EH (cell line): ENCODE measurements at regions not wholly inside any gene's neighbourhood (a gene's known extent, or its start where the extent isn't known, plus 50 kb on each side); places are given as distances from the start of the nearest gene placed in this dataset.
"Not testable (repeated sequence)": the region's sequence is repeated elsewhere in the genome, so short reads cannot be mapped to it uniquely, and the experiment has no call there.

Source experiments
- DNase-seq: peaks from one replicate; pipeline ENCODE4 v3.0.0-alpha.2; 2015; ENCODE audit warnings: low read depth

DNA sequence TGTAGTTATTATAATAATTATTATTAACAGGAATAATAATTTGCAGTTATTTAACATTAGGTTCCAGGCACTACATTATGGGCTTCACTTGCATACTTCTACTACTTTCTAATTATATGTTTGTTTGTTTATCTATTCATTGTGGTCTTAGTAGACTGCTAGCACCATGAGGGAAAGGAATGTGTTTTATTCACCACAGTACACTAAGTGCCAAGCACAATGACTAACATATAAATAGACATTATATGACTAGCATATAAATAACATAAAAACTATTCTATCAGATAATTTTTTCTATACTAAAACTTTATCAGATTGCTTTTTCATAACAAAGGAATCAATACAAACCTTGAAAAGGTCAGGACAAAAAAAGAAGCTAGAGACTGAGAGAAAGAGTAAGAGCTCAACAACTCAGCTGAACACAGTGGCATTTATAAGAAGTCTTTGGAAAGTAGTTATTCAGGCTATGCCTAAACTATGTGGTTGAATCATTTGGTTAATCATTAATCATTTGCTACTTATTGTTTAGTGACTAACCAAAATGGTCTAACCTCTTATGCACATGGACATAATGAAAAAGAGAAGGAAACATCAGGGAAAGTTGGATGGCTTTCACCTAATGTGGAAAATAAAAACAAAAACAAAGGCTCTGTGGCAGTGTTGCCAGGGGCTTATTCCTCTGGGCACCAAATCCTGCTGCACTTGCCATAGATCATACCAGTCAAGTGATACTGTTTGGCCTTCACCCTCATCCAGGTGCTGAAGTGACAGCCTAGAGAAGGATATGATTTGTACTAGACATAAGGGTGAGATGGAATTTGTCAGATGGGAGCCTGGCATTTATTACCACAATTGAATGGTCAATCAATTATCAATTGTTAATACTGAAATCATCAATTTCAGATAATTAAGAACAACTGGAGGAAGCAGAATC is 174.9 kb downstream of the ETAA1 start:
- DNase-seq: peak; percentile 71

DNA sequence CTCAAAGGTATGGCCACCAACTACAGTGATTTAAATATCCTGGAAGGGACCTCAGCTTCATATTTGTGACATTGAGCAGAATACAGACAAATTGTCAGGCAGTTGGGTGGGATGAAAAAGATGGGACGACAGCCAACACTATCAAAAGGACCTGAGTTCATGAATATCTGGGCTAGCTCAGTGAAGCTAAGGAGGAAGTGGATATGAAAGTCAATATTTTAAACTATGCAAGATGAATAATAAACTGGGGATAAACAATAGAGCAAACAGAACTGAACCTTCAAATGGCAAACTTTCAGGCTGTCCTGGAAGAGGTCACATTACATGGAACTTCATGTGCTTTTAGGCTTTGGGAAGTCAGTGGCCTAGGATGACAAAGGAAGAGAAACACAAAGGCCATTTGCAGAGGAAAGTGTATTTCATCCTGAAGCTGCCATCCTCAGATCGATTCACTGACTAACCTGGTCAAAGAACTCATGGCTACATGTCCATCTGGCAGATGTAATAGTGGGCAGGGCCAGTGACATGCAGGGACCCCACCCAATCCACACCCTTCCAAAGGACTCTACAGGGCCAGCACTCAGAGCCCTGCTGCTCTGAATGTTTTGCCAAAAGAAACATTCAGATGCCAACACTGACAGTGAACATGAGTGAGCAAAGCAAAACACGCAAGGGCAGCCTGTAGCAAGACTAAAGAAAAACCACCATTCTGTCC is 175.7 kb downstream of the ETAA1 start:
- peak; percentile 59 for DNase-seq

DNA sequence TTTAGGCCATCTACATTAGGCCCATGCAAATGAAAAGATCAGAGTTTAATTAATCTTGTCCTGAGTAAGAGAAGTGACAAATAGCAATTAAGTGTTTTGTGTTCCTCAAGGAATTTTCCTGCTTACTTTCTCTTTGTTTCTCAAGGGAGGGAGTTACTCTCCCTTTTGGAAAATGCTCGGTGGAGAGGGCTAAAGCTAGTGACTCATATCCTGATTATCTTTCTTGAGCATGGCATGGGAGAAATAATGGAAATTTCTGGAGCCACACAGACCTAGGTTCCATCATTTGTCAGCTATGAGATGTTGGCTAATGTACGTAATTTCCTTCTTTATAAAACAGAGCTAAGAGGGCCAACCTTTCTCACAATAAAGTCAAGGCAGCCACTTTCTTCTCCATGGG is 177.1 kb downstream of the ETAA1 start:
- peak; percentile 87 for DNase-seq

DNA sequence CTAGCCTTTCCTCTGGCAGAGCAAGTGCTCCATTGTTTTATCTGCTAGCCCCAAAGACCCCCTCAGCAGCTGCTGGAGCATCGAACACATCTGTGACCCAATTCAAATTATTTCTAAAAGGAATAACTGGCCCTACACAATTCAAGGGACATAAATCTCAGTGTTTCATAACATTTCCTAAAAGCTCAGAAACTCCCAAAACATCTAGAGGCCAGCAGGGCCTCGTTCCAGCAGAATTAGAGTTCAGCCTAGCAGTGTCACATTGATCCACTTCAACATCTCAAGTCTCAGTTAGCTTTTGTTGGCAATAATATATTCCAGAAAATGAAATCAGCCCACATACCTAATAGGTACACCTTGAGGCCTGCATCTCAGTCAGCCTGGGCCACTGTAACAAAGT is 179.1 kb downstream of the ETAA1 start:
- DNase-seq: no peak

DNA sequence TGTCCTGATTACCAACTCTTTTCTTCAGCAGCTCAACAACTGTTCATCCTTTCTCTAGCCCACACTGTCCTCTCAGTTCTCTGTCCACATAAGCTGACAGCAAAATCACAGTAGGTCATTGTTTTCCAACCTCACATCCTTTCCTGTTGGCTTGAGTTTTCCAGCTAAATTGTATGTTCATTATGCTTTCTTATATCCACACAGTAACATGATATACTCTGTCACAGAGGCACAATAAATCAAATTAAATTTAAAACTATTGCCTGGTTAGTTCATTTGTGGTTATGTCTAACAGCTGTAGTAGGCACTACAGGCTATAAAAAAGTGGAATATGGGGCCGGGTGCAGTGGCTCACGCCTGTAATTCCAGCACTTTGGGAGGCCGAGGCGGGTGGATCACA is 179.9 kb downstream of the ETAA1 start:
- no peak for DNase-seq

DNA sequence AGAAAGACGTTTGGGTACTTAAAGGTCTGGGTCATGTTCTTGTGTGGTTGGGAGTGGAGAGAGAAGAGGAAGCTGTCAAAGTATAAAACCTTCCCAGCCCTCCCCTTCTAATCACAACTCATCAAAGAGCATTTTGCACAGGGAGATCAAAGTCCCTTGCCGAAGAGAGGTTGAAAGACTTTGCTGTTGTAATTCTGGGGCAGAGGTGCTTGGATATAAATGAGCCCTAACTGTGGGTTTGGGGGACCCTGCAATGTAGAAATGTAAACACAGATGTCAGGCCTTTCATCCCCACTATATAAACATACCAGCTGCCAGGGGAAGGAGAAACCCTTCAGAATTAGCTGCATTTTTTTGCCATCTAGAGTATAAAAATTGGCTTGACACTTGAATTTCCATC is 182.1 kb downstream of the ETAA1 start:
- DNase-seq: no peak

DNA sequence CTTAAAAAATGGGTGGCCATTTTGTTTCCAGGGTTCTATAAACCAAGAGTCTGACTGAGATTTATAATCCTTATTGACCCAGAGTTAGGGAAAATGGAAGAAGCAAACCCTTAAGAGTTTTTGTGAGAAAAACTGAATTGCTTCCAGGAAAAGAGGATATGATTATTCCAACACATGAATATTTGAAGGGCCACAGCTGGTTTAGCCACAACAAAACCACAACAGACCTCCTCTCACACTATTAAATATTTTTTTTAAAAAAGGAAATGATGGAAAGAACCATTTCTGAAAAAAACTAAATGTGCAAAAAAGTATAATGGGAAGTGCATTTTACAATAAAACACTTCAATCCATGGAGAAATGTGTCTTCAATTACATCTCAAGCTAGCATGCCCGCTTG is 182.7 kb downstream of the ETAA1 start:
- no peak for DNase-seq

DNA sequence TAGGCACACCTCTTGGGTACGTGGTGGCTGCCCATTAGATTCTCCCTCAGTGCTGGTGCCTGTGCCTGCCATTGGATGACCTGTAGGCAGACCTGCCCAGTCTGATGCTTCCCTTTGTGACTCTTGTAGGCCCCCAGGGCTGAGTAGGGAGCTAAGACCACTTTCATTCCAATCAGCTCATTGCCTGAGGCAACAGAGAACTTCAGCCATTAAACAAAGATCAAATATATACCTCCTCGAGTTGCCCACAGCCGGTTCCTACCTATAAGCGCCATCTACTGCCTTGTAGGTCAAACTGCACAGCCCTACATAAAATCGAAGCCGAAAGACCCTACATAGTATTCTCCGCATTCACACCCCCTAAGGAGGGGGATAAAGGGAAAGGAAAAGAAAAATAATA is 184.6 kb downstream of the ETAA1 start:
- no peak for DNase-seq

DNA sequence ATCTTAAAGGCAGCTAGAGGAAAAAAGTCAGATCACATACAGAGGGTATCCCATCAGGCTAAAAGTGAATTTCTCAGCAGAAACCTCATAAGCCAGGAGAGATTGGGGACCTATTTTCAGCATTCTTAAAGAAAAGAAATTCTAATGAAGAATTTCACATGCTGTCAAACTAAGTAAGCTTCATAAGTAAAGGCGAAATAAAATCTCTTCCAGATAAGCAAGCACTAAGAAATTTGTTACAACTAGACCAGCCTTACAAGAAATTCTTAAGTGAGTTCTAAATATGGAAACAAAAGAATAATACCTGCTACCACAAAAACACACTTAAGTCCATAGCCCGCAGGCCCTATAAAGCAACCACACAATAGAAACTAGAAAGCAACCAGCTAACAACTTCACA is 186.1 kb downstream of the ETAA1 start:
- no peak for DNase-seq

DNA sequence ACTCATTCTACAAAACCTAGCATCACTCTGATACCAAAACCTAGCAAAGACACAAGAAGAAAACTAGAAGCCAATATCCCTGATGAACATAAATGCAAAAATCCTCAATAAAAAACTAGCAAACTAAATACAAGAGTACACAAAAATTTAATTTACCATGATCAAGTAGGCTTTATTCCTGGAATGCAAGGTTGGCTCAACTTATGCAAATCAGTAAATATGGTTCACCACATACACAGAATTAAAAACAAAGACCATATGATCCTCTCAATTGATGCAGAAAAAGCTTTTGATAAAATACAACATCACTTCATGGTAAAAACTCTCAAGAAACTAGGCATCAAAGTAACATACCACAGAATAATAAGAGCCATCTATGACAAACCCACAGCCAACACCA is 188.3 kb downstream of the ETAA1 start:
- no peak for DNase-seq

DNA sequence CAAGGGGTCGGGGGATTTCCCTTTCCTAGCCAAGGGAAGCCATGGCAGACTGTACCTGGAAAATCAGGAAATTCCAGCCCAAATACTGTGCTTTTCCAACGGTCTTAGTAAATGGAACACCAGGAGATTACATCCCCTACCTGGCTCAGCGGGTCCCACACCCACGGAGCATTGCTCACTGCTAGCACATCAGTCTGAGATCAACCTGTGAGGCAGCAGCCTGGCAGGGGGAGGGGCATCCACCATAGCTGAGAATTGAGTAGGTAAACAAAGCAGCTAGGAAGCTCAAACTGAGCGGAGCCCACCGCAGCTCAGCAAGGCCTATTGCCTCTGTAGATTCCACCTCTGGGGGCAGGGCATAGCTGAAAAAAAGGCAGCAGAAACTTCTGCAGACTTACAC is 192.0 kb downstream of the ETAA1 start:
- not testable (repeated sequence) for DNase-seq

DNA sequence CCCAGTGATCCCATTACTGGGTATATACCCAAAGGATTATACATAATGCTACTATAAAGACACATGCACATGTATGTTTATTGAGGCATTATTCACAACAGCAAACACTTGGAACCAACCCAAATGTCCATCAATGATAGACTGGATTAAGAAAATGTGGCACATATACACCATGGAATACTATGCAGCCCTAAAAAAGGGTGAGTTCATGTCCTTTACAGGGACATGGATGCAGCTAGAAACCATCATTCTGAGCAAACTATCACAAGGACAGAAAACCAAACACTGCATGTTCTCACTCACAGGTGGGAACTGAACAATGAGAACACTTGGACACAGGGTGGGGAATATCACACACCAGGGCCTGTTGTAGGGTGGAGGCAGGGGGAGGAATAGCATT is 197.4 kb downstream of the ETAA1 start:
- not testable (repeated sequence) for DNase-seq

DNA sequence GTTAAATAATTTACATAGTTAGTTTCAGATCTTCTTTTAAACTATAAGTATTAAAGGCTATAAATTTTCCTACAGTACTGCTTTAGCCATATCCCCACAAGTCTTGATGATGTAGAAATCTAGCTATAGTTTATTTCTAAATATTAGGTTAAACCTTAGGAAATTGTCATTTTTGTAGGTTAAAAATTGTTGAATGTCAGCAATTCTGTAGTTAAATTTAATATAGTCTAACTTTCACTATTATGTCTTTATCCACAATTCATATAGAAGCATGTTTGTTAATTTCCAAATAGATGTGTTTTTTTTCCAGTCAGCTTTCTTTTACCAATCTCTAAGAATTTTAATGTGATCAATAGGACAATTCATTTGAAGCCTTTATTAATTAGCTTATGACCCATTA is 199.7 kb downstream of the ETAA1 start:
- no peak for DNase-seq

DNA sequence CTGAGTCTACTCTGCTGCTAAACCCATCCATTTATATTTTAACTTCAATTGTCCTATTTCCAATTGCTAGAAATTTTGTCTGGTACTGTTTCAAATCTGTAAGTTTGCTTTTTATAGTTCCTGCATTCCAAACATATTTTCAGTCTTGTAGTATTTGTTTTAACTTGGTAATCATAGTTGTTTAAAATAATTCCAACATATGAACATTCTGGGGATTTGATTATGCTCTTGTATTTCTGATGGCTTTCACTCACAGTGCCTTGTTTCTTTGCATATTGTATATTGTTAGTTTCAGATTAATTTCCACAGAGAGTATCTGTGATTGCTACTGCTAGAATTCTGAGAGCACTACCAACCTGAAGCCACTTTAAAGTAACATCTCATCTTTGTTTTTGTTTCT is 202.4 kb downstream of the ETAA1 start:
- DNase-seq: peak; percentile 46

DNA sequence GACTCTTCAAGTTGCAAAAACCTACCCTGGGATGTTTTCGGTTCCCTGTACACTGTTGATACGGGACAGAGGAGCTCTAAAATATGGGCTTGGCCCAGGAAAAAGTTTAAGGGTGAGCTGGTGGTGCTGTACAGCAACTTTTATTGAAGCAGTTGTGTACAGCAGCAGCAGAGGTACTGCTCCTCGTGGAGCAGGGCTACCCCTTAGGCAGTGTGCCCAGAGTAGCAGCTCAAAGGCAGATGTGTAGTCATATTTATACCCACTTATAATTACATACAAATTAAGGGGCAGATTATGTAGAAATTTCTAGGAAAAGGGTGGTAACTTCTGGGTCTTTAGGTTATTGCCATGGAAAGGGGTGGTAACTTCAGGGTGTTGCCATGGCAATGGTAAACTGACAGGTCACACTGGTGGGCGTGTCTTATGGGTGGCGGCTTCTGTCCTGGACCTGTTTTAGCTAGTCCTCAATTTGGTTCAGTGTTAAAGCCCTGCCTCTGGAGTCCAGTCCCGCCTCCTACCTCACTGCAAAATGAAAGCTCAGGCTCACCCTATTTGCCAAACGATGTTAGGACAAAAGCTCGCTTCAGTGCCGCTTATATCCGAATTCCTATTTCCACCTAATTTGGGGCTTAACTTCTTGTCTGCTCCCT is 203.2 kb downstream of the ETAA1 start:
- peak; percentile 11 for DNase-seq

DNA sequence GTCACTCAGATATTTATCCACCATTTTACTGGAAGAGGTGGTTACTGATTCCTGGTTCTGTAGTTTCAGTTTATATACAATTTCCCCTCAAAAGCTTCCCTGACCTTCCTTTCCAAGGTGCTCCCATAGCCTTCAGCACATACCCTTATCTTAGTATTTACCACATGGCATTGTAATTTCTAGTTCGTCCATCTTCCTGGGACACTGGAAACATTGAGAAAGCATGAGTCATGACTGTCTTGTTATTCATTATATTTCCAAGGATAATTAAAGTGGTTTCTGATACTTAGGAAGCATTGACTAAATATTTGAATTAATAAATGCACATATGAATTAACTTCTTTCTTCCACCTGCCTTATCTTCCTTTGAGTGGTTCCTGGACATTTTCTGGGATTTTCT is 203.8 kb downstream of the ETAA1 start:
- DNase-seq: peak; percentile 80

DNA sequence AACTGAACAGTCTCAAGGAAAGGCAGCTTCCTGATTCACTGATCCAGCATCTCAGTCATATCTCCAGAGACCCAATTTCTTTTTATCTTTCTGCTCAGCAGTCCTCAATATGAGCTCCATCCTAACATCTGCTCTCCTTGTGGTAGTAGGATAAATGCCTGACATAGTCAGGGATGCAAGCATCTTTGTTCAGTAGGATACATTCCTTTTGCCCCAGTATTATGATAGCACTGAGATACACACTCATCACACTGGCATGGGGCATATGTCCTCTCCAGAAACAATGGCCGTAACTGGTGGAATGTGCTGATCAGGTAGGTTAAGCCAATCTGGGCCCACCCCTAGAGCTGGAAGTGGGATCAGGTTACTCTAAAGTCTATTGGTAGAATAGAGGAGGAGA is 207.2 kb downstream of the ETAA1 start:
- DNase-seq: peak; percentile 82

DNA sequence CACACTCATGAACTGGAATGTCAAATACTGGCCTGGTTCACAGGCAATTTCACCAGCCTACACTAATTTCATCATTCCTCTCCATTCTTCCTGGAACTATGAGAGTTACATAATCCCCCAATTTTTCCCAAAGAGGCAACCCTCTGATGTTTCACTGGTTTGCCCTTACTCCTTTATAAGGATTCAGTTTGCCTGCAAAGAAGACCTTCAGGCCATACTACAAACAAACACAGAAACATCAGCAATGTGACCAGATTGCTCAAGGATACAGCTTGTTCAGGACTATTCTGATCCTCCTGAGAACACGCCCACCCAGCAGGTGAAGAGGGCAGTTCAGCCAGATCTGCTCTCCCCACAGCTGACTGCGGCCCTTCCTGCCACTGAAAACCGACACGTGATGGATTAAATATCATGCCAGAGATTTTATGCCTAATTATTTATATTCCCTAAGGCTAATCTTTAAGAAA is 215.5 kb downstream of the ETAA1 start:
- peak; percentile 44 for DNase-seq

DNA sequence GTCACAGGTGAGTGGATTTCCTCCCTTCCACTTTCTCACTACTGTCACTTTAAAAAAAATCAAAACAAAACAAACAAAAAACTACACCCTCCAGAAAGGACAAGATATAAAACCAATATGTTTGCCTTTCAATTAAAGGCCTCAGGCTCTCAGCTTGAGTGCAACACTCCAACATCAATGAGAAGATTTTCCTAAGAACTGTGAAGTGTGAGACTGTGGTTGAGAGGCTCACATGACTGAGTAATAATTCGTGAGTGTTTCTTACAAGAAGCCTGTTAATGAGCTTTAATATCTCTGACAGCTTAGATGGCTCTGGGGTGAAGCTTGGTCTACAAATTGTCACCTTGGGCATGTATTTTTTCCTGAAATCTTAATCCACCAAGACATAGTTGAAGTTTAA is 216.1 kb downstream of the ETAA1 start:
- no peak for DNase-seq

DNA sequence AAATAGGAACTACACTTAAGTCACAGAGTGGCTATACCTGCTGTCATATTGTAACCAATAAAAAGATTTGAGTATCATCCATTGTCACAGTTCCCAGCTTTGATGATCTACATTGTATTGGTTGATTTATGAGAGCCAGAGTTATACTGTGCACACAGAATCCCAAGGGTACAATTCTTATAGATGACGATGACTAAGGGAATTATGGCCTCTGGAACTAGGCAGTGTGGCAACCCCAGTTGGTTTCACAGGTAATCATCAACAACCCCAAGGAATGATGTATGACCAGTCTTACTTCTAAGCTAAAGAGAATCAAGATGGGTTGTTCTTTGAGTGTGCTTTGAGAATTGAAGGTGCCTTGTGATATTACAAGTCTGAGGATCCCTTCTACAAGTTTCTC is 217.3 kb downstream of the ETAA1 start:
- no peak for DNase-seq

DNA sequence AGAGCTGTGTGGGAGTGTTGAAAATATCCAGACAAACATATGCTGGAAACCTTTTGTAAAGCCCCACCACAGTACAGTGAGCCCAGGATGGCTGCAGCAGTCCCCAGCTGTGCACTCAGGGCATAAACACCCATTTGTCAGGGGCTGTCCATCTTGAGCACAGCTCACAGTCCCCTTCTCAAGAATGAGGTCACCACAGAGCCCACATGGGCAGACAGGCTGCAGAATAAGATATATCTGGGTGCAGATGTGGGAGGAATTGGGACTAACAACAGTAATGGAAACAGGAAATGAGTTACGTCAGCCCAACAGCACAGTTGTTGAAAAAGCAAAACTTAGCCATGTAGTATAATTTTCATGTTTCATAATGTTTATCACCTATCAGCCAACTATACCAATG is 219.6 kb downstream of the ETAA1 start:
- DNase-seq: peak; percentile 53

DNA sequence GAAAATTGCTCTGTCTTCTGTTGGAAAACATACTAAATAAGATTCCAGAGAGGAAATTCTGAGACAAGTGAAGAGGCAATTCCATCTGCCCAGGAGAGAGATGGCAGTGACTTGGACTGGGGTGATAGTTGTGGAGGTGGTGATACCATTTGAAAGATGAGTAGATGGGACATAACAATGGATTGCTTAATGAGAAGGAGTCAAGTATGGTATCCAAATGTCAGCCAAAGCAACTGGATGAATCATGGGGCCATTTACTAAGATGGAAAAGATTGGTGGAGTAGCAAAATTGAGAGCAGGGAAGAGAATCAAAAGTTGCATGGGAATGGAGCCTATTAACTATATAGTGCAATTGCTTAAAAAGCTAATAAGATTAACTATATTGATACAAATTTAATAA is 222.1 kb downstream of the ETAA1 start:
- DNase-seq: no peak

DNA sequence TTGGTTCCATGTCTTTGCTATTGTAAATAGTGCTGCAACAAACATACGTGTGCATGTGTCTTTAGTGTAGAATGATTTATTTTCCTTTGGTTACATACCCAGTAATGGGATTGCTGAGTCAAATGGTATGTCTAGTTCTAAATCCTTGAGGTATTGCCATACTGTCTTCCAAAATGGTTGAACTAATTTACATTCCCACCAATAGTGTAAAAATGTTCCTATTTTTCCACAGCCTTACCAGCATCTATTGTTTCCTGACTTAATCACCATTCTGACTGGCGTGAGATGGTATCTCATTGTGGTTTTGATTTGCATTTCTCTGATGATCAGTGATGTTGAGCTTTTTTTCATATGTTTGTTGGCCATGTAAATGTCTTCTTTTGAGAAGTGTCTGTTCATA is 226.6 kb downstream of the ETAA1 start:
- DNase-seq: not testable (repeated sequence)
